IMR-90 (cell line): ENCODE measurements at regions not wholly inside any gene's neighbourhood (a gene's known extent, or its start where the extent isn't known, plus 50 kb on each side); places are given as distances from the start of the nearest gene placed in this dataset.

Experiments
- ATAC-seq: fragments of 200-7000 bp; cut with Tn5 transposase; 2 replicates; pipeline ENCODE4 v1.9.1; 2020; ENCODE audit warnings: low read depth, mild to moderate bottlenecking, moderate library complexity
- BruUV-seq: library from RNA; stranded (reverse); fragments of 400-500 nt; replicated peaks from 2 replicates; lab custom pipeline; 2021; lab: Mats Ljungman, UMichigan
- CTCF ChIA-PET: fragments of 300-600 bp; formaldehyde crosslinking; extraction: SDS; loops from one replicate; lab custom pipeline; 2021; ENCODE audit warnings: antibody characterized with exemption; lab: Yijun Ruan, JAX
- POLR2A ChIA-PET: fragments of 300-600 bp; sonication (Branson Sonifier 250); formaldehyde crosslinking; loops from one replicate; lab custom pipeline; 2022; ENCODE audit warnings: antibody characterized with exemption; ENCODE audit not compliant: unreplicated experiment; lab: Charles Lee
- DNase-seq: peaks from one replicate; pipeline ENCODE4 v3.0.0; 2013
- H2AFZ ChIP-seq: replicated peaks from 2 replicates; pipeline ENCODE3; 2013; ENCODE audit warnings: low read length, mild to moderate bottlenecking; ENCODE audit not compliant: poor library complexity
- H2AK5ac ChIP-seq: 2 replicates; pipeline ENCODE4 v1.6.1; 2013; ENCODE audit warnings: low read depth, low read length, inconsistent platforms
- H2AK9ac ChIP-seq: replicated peaks from 2 replicates; pipeline ENCODE3; 2013; ENCODE audit warnings: mild to moderate bottlenecking, low read depth, low read length, moderate library complexity; ENCODE audit not compliant: poor library complexity
- H2BK120ac ChIP-seq: 2 replicates; pipeline ENCODE4 v1.6.1; 2013; ENCODE audit warnings: low read depth, low read length, inconsistent platforms
- H2BK15ac ChIP-seq: 3 replicates; pipeline ENCODE4 v1.6.1; 2013; ENCODE audit warnings: low read depth, low read length, inconsistent platforms
- H2BK20ac ChIP-seq: 2 replicates; pipeline ENCODE4 v1.6.1; 2013; ENCODE audit warnings: low read depth, mild to moderate bottlenecking, inconsistent platforms, low read length, moderate library complexity
- H2BK5ac ChIP-seq: 2 replicates; pipeline ENCODE4 v1.6.1; 2013; ENCODE audit warnings: mild to moderate bottlenecking, low read depth, low read length, inconsistent platforms; ENCODE audit not compliant: poor library complexity, severe bottlenecking
- H3K14ac ChIP-seq: replicated peaks from 2 replicates; pipeline ENCODE4 v1.6.1; 2013; ENCODE audit warnings: low read depth, low read length, inconsistent platforms
- H3K18ac ChIP-seq: 2 replicates; pipeline ENCODE4 v1.6.1; 2013; ENCODE audit warnings: low read depth, low read length, control low read depth
- H3K23ac ChIP-seq: 2 replicates; pipeline ENCODE4 v1.6.1; 2013; ENCODE audit warnings: low read depth, low read length, inconsistent platforms
- H3K27ac ChIP-seq: 2 replicates; pipeline ENCODE4 v1.5.1; 2013; ENCODE audit warnings: mild to moderate bottlenecking, control low read depth, low read length; ENCODE audit not compliant: insufficient read depth
- H3K27me3 ChIP-seq: 2 replicates; pipeline ENCODE4 v1.6.1; 2013; ENCODE audit warnings: low read length; ENCODE audit not compliant: control insufficient read depth, insufficient read depth
- H3K36me3 ChIP-seq: 2 replicates; pipeline ENCODE4 v1.6.1; 2013; ENCODE audit warnings: low read length, mixed read lengths; ENCODE audit not compliant: control insufficient read depth, insufficient read depth
- H3K4ac ChIP-seq: 2 replicates; pipeline ENCODE4 v1.6.1; 2013; ENCODE audit warnings: low read depth, low read length, inconsistent platforms
- H3K4me1 ChIP-seq: 2 replicates; pipeline ENCODE4 v1.6.1; 2013; ENCODE audit warnings: low read length, mixed read lengths; ENCODE audit not compliant: control insufficient read depth, insufficient read depth
- H3K4me2 ChIP-seq: 2 replicates; pipeline ENCODE4 v1.6.1; 2013; ENCODE audit warnings: low read depth, mild to moderate bottlenecking, control low read depth, low read length, moderate library complexity
- H3K4me3 ChIP-seq: 2 replicates; pipeline ENCODE4 v1.5.1; 2013; ENCODE audit warnings: low read depth, mild to moderate bottlenecking, control low read depth, low read length, moderate library complexity; ENCODE audit not compliant: insufficient read depth
- H3K56ac ChIP-seq: 2 replicates; pipeline ENCODE4 v1.6.1; 2013; ENCODE audit warnings: low read length, inconsistent platforms; ENCODE audit not compliant: insufficient read depth; ENCODE audit errors: extremely low read depth
- H3K79me1 ChIP-seq, 2 experiments: 2 replicates each; pipeline ENCODE4 v1.6.1; 2013; ENCODE audit warnings: low read length in 2 of 2, inconsistent platforms in 1 of 2, low read depth in 1 of 2
- H3K9ac ChIP-seq: 2 replicates; pipeline ENCODE4 v1.6.1; 2013; ENCODE audit warnings: low read depth, low read length, control low read depth
- H3K9me1 ChIP-seq: 2 replicates; pipeline ENCODE4 v1.6.1; 2013; ENCODE audit warnings: low read length, inconsistent platforms; ENCODE audit not compliant: insufficient read depth
- H3K9me3 ChIP-seq: 2 replicates; pipeline ENCODE4 v1.6.1; 2013; ENCODE audit warnings: low read length; ENCODE audit not compliant: control insufficient read depth, insufficient read depth
- H4K20me1 ChIP-seq: 2 replicates; pipeline ENCODE4 v1.6.1; 2013; ENCODE audit warnings: low read length, inconsistent platforms; ENCODE audit not compliant: insufficient read depth
- H4K5ac ChIP-seq: 2 replicates; pipeline ENCODE4 v1.6.1; 2013; ENCODE audit warnings: mild to moderate bottlenecking, low read depth, low read length, control low read depth
- H4K8ac ChIP-seq, 2 experiments: 2 replicates each; pipeline ENCODE4 v1.6.1; 2013; ENCODE audit warnings: low read depth in 2 of 2, low read length in 2 of 2, control low read depth in 1 of 2, inconsistent platforms in 1 of 2
- H4K91ac ChIP-seq: 2 replicates; pipeline ENCODE4 v1.6.1; 2013; ENCODE audit warnings: low read depth, low read length, inconsistent platforms; ENCODE audit not compliant: insufficient read depth
- CEBPB ChIP-seq: IDR thresholded peaks from 2 replicates; pipeline ENCODE4 v1.6.1; 2012; ENCODE audit warnings: low read depth, low read length, improper control_type of control experiment
- CHD1 ChIP-seq: IDR thresholded peaks from 2 replicates; pipeline ENCODE4 v1.6.1; 2012; ENCODE audit warnings: low read depth, low read length, improper control_type of control experiment
- MAFK ChIP-seq: IDR thresholded peaks from 2 replicates; pipeline ENCODE4 v1.6.1; 2012; ENCODE audit warnings: low read depth, low read length, improper control_type of control experiment
- POLR2A ChIP-seq: IDR thresholded peaks from 2 replicates; pipeline ENCODE4 v1.6.1; 2012; ENCODE audit warnings: mild to moderate bottlenecking, low read depth, low read length
- WGBS, 2 experiments: methylation state at CpG; one replicate each; pipeline versions ENCODE4 v1.1.5 to v1.1.7; 2013; ENCODE audit warnings: missing lambda C conversion rate in 2 of 2; ENCODE audit not compliant: insufficient read length in 1 of 2; ENCODE audit errors: extremely low coverage in 2 of 2; 5-methylcytosine and 5-hydroxymethylcytosine counted together
- dilution Hi-C: fragments of 300-500 bp; cut with HindIII; formaldehyde crosslinking; loops from one replicate; pipeline ENCODE4 v1.14.3; 2018; ENCODE audit warnings: low sequenced_read_pairs; ENCODE audit not compliant: unreplicated experiment
- in situ Hi-C: fragments of 300-500 bp; cut with MboI; formaldehyde crosslinking; loops from 3 replicates; pipeline ENCODE4 v1.14.3; 2019; ENCODE audit warnings: low sequenced_read_pairs, inconsistent platforms, mixed read lengths
- intact Hi-C: fragments of 100-400 bp; cut with micrococcal nuclease; formaldehyde crosslinking; loops from 2 replicates; pipeline ENCODE4 v1.10.0; 2022
- TF ChIP-seq, protein P1 (sequence below): fragments of 150-350 bp; IDR thresholded peaks from 2 replicates; pipeline ENCODE4 v1.6.1; 2017; ENCODE audit warnings: mild to moderate bottlenecking, antibody characterized with exemption, low read length, low read depth

DNA sequence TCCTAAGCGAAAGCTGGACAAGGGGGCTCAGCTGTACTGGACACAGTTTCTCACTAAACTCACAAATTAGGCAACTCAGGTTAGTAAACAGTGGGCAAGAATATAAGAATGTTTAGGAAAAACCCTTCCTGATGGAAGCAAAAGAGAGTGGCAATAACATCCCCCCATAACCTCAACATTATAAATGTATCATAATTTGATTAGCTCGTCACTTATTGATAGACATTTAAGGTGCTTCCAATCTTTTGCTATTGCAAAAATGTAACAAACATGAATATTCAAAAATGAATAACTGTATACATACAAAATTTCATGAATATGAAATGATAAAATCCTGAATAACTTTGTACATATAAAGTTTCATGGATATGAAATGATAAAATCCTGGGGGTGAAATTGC lies 415.7 kb downstream of the EPM2A start:
- Histone ChIP-seq H2AK5ac (no peak overlapping the region), H3K4me3 (no peak overlapping the region), H3K4me2 (no peak overlapping the region), H3K18ac (no peak overlapping the region), H3K56ac (no peak overlapping the region), H3K14ac (no peak overlapping the region), H2AFZ (no peak overlapping the region), H4K8ac (no peak overlapping the region), H3K36me3 (no peaks in the 10 kb centered on the region), H3K9ac (no peak overlapping the region), H3K79me1 (no peaks in the 10 kb centered on the region), H3K4me1 (peaks cover 2% of the 10 kb centered on the region; the same call in 1 of the 2 replicates), H3K9me1 (no peaks in the 10 kb centered on the region; the same call in 1 of the 2 replicates), H3K4ac (no peak overlapping the region), H3K9me3 (no peaks in the 10 kb centered on the region), H4K5ac (no peak overlapping the region), H4K91ac (no peak overlapping the region), H3K23ac (no peak overlapping the region), H2BK5ac (no peak overlapping the region), H4K20me1 (no peaks in the 10 kb centered on the region), H2AK9ac (no peak overlapping the region), H2BK120ac (no peak overlapping the region), H3K27me3 (no peaks in the 10 kb centered on the region), H3K27ac (no peak overlapping the region), H2BK15ac (no peak overlapping the region), H2BK20ac (no peak overlapping the region)
- no peak for ATAC-seq
- DNase-seq = no peak
- POLR2A ChIA-PET = no interaction called here
- in situ Hi-C loops = no loop called here
- TF ChIP-seq MAFK (peak; percentile 82), CHD1 (no peak), CEBPB (no peak), POLR2A (no peak)
- TF ChIP-seq, protein P1, sequence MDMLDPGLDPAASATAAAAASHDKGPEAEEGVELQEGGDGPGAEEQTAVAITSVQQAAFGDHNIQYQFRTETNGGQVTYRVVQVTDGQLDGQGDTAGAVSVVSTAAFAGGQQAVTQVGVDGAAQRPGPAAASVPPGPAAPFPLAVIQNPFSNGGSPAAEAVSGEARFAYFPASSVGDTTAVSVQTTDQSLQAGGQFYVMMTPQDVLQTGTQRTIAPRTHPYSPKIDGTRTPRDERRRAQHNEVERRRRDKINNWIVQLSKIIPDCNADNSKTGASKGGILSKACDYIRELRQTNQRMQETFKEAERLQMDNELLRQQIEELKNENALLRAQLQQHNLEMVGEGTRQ = no peak
- no CpG with 5 or more reads among the region's 2 CpGs for WGBS, 2 experiments
- intact Hi-C loops = no loop called here
- no TSS peak for BruUV-seq
- dilution Hi-C loops = no loop called here
- CTCF ChIA-PET = no interaction called here
